ACC112 (cell line): ENCODE measurements at regions not wholly inside any gene's neighbourhood (a gene's known extent, or its start where the extent isn't known, plus 50 kb on each side); places are given as distances from the start of the nearest gene placed in this dataset.

Source experiments
- H2AFZ ChIP-seq: fragments of 200-600 bp; sonication (generic); one replicate; pipeline ENCODE4 v1.6.0; 2017; ENCODE audit warnings: antibody characterized with exemption, low read length; ENCODE audit not compliant: unreplicated experiment
- H3K27ac ChIP-seq: fragments of 200-600 bp; sonication (generic); 2 replicates; pipeline ENCODE4 v1.5.1; 2014; ENCODE audit warnings: low read depth, mild to moderate bottlenecking, antibody characterized with exemption, low read length, moderate library complexity
- H3K27me3 ChIP-seq: fragments of 200-600 bp; sonication (generic); 2 replicates; pipeline ENCODE4 v1.6.1; 2014; ENCODE audit warnings: mild to moderate bottlenecking, antibody characterized with exemption, low read length, moderate library complexity, mixed read lengths; ENCODE audit not compliant: insufficient read depth
- H3K36me3 ChIP-seq: fragments of 200-600 bp; sonication (generic); 2 replicates; pipeline ENCODE4 v1.6.1; 2016; ENCODE audit warnings: mild to moderate bottlenecking, antibody characterized with exemption, low read length, moderate library complexity, mixed read lengths; ENCODE audit not compliant: insufficient read depth
- H3K4me1 ChIP-seq: fragments of 200-600 bp; sonication (generic); one replicate; pipeline ENCODE4 v1.6.1; 2016; ENCODE audit warnings: low read length, mixed read lengths; ENCODE audit not compliant: insufficient read depth, unreplicated experiment, control insufficient read depth
- H3K4me3 ChIP-seq: fragments of 200-600 bp; sonication (generic); 2 replicates; pipeline ENCODE4 v1.5.1; 2014; ENCODE audit warnings: mild to moderate bottlenecking, low read depth, low read length
- H3K79me2 ChIP-seq: fragments of 200-600 bp; sonication (generic); one replicate; pipeline ENCODE4 v1.6.0; 2016; ENCODE audit warnings: low read length; ENCODE audit not compliant: control insufficient read depth, unreplicated experiment, insufficient read depth

DNA sequence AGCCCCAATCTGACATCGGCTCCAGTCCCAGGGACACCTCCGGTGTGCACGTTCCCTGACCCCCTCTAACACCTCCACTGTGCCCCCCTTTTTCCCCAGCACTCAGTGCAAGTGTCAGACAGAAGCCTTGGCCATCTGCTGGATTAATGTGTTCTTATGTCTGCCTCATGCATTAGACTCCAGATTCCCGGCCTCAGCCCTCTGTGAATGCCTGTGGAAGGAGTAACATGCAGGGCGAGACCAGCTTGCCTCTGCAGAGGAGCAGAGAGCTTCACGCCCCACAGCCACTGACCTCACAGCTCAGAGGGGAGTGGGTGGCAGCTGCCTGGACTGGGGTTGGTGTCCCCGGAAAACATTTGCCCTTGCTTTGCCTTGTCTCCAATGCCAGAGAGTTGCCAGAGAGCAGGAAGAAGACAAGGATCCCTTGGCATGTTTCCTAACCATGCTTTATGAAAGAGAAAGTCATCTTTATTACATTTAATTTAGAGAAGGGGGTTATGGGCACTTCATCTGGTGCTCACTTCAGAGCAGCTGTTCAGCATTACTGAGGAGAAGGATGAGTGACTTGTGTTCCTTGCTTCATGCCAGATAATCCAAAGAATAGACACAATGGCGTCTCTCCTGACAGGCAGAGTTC lies 91.6 kb upstream of the CXCL12 start:
- Histone ChIP-seq H3K4me3 (no peak overlapping the region), H3K4me1 (peaks cover 19% of the 10 kb centered on the region), H3K27ac (no peak overlapping the region), H3K36me3 (no peaks in the 10 kb centered on the region), H3K79me2 (no peaks in the 10 kb centered on the region), H2AFZ (no peak overlapping the region), H3K27me3 (no peaks in the 10 kb centered on the region)

DNA sequence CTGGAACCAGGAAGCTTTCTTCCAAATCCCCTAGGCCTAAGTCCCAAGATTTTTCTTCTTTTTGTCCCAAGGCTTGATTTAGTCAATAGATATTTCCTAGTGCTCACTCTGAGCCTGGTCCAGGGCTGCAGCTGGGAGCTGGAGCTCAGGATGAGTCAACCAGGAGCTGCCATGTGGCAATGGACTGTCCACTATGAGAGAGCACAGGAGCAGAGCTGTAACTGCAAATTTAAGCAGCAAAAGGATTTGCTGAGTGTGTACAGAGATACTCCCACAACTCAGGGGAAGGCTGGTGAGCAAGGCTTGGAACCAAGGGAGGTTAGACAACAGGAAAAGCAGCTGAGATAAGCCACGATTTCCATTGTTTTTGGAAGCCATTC lies 92.1 kb upstream of the CXCL12 start:
- H3K4me1 ChIP-seq: peaks cover 19% of the 10 kb centered on the region
- H3K27ac ChIP-seq: no peak overlapping the region
- no peaks in the 10 kb centered on the region for H3K27me3 ChIP-seq
- H3K79me2 ChIP-seq: no peaks in the 10 kb centered on the region
- H3K36me3 ChIP-seq: no peaks in the 10 kb centered on the region
- no peak overlapping the region for H2AFZ ChIP-seq
- no peak overlapping the region for H3K4me3 ChIP-seq

DNA sequence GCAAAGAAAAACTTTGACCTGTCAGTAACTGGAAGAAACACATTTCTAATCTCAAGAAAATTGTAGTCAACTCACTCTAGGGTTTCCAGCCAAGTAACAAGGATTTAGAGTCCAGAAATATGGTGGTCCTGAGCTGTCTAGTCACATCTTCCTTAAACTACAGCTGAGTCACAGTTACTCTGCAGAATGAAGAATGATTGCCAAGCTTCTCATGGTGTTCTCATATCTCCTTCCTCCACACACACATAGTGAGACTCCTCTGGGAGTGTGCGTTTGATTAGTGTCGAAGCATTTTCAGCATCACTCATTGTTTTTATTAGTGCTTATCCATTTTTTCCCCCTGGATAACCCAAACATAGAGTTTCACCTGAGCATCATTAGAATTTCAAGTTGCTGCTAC lies 93.1 kb upstream of the CXCL12 start:
- Histone ChIP-seq H2AFZ (no peak overlapping the region), H3K27ac (no peak overlapping the region), H3K79me2 (no peaks in the 10 kb centered on the region), H3K4me1 (peaks cover 19% of the 10 kb centered on the region), H3K4me3 (no peak overlapping the region), H3K36me3 (no peaks in the 10 kb centered on the region), H3K27me3 (no peaks in the 10 kb centered on the region)

DNA sequence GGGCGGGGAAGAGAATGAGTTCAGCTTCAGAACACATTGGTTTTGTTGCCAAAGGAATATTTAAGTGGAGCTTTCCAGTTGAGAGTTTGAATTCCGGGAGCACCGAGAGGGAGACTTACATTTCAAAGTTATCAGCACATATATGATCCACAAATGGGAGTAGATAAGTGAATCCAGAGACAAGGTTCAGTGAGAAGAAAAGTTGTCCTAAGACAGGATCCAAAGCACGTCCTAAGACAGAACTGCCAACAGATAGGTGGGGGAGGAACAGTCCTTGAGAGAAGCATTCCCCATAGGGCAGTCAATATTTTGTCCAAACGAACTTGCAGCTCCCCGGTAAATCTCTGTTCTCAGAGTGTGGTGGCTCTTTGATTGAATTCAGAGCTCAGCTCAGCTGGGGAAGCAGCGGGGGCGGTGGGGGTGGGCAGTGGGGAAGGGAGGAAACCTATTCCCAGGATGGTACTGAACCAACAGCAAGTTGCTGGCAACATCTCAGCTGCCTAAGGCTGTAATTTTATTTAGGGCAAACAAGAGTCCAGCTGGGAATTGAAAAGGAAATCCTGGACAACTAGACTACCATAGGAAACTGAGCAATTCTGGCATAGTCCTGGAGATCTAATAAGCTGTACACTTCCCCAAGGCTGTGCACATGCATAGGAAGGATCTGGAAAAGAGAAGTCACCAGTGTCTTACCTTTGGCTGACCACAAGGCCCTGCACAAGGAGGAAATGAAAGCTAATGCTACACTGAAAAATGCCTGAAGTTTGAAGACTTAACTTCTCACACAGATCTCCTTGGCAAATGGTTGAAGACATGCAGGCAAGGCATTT lies 94.2 kb upstream of the CXCL12 start:
- Histone ChIP-seq H3K79me2 (no peaks in the 10 kb centered on the region), H2AFZ (no peak overlapping the region), H3K4me3 (no peak overlapping the region), H3K27ac (no peak overlapping the region), H3K36me3 (no peaks in the 10 kb centered on the region), H3K4me1 (peaks cover 19% of the 10 kb centered on the region), H3K27me3 (no peaks in the 10 kb centered on the region)

DNA sequence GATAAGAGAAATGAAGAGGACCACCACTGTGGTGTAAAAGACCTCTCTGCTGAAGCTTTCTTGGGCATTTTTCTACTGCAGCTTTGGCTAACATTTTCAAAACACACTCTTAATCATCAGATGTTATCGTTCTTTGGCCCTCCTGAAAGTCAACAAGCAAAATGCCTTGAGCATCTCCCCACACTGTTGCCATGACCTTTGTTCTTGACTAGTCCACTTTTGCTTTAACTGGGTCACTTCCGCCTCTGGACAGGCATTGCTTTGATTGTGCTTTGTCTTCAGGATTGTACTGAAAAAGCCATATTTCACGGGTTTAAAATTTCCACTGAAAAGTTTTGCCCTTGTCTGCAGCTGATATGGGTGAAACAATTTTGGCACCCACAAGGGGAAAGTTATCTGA lies 107.8 kb upstream of the CXCL12 start:
- H3K4me1 ChIP-seq: no peaks in the 10 kb centered on the region
- no peak overlapping the region for H3K4me3 ChIP-seq
- no peak overlapping the region for H3K27ac ChIP-seq
- peaks cover 6% of the 10 kb centered on the region for H3K27me3 ChIP-seq
- H2AFZ ChIP-seq: no peak overlapping the region
- no peaks in the 10 kb centered on the region for H3K79me2 ChIP-seq
- H3K36me3 ChIP-seq: no peaks in the 10 kb centered on the region

DNA sequence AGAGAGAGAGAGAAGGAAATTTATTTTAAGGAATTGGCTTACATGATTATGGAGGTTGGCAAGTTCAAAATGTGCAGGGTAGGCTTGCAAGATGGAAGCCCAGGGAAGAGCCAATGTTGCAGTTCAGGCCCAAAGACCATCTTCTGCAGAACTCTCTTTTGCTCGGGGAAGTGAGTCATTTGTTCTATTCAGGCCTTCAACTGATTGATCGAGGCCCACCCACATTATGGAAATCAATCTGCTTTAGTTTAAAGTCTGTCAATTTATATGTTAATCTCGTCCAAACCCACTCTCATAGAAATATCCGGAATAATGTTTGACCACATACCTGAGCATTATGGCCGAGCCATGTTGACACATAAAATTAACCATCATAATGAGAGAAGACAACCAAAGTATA lies 113.3 kb upstream of the CXCL12 start:
- no peak overlapping the region for H3K4me3 ChIP-seq
- H3K27me3 ChIP-seq: peaks cover under 1% of the 10 kb centered on the region; the same call in 1 of the 2 replicates
- no peak overlapping the region for H2AFZ ChIP-seq
- no peaks in the 10 kb centered on the region for H3K4me1 ChIP-seq
- no peaks in the 10 kb centered on the region for H3K36me3 ChIP-seq
- no peaks in the 10 kb centered on the region for H3K79me2 ChIP-seq
- H3K27ac ChIP-seq: no peak overlapping the region

DNA sequence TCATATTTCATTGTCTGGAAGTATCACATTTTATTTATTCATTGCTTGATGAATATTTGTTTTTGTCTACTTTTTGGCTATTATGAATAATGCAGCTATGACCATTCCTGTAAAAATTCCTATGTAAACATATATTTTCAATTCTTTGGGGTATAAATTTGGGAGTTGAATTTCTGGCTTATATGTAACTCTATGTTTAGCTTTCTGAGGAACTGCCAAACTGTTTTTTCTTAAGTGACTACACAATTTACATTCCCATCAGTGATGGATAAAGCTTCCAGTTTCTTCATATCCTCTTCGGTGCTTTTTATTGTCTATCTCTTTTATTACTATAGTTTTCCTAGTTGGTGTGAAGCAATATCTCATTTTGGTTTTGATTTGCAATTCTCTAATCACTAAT lies 115.6 kb upstream of the CXCL12 start:
- Histone ChIP-seq H3K27ac (no peak overlapping the region), H3K79me2 (no peaks in the 10 kb centered on the region), H3K4me3 (no peak overlapping the region), H2AFZ (no peak overlapping the region), H3K4me1 (no peaks in the 10 kb centered on the region), H3K36me3 (no peaks in the 10 kb centered on the region), H3K27me3 (no peaks in the 10 kb centered on the region)

DNA sequence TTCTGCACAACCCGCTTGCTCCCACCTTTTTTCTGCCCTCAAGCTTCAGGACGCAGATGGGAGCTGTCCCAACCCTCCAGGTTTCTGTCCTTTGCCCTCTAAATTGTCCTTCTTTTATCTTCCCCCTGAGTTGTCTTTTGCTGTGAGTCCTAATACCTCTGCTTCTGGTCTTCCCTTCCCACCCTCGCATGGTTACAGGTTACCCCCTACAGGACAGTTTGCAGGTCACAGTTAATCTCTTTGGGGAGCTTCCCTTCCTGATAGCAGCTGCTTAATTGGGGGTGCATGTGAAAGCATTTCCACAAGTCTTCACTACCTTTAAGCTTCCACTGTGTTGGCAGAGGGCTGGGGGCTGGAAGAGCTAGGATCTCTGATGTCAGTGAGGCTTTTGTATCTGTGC lies 121.5 kb upstream of the CXCL12 start:
- no peaks in the 10 kb centered on the region for H3K36me3 ChIP-seq
- H3K27ac ChIP-seq: no peak overlapping the region
- H3K4me3 ChIP-seq: no peak overlapping the region
- H3K4me1 ChIP-seq: peaks cover 4% of the 10 kb centered on the region
- H2AFZ ChIP-seq: no peak overlapping the region
- no peaks in the 10 kb centered on the region for H3K79me2 ChIP-seq
- no peaks in the 10 kb centered on the region for H3K27me3 ChIP-seq

DNA sequence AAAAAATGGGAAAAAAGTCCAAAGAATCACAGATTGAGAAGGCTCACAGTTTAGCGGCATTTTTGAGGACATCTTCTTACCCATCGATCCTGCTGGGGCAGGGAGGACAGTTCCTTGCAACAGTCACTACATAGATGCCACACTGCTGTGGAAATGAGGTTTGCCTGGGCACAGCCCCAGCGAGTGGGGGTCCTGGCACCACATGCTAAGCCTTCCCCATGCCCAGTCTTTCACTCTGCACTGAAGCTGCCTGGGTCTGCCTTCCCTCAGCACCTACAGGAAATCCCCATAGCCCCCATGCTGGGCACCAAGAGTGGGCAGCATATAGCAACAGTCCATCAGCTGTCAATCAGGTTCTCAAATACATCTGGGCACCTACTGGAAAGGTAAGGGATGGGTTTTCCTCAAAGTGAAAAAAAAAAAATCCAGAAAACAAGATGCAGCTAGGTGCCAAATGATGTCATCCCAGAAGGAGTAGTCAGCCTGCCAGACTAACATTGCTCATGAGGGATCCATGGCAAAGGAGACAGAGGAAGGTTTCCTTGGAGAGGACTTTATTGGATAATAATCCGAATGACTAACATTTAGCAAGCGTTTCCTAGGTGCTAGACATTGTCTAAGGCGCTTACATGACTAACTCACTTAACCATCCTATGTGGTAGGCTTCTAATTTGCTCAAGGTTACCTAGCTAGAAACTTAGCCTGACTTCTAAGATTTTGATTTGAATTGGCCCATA lies 125.7 kb upstream of the CXCL12 start:
- Histone ChIP-seq H3K79me2 (no peaks in the 10 kb centered on the region), H2AFZ (no peak overlapping the region), H3K4me1 (peaks cover 16% of the 10 kb centered on the region), H3K4me3 (no peak overlapping the region), H3K27me3 (no peaks in the 10 kb centered on the region), H3K27ac (no peak overlapping the region), H3K36me3 (no peaks in the 10 kb centered on the region)

DNA sequence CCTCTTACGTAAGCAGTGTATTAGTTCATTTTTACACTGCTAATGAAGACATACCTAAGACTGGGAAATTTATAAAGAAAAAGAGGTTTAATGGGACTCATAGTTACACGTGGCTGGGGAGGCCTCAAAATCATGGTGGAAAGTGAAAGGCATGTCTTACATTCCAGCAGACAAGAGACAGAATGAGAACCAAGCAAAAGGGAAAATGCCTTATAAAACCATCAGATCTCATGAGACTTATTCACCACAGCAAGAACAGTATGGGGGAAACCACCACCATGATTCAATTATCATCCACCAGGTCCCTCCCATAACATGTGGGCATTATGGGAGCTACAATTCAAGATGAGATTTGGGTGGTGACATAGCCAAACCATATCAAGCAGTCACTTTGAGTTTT lies 126.3 kb upstream of the CXCL12 start:
- Histone ChIP-seq H3K27me3 (no peaks in the 10 kb centered on the region), H3K79me2 (no peaks in the 10 kb centered on the region), H3K4me1 (peaks cover 16% of the 10 kb centered on the region), H3K4me3 (no peak overlapping the region), H2AFZ (no peak overlapping the region), H3K27ac (no peak overlapping the region), H3K36me3 (no peaks in the 10 kb centered on the region)
